ENCODE measurements at regions not wholly inside any gene's neighbourhood (a gene's known extent, or its start where the extent isn't known, plus 50 kb on each side); places are given as distances from the start of the nearest gene placed in this dataset.

GRCh38 chr9:108709997-108710396, 145.8 kb downstream of the ACTL7B start:
- no peak for DNase-seq

- no peak for DNase-seq
These were observed 146.7 kb downstream of the ACTL7B start for GRCh38 chr9:108709126-108709525.

- no peak for DNase-seq
These were observed 147.3 kb downstream of the ACTL7B start for GRCh38 chr9:108708448-108708847.

DNA sequence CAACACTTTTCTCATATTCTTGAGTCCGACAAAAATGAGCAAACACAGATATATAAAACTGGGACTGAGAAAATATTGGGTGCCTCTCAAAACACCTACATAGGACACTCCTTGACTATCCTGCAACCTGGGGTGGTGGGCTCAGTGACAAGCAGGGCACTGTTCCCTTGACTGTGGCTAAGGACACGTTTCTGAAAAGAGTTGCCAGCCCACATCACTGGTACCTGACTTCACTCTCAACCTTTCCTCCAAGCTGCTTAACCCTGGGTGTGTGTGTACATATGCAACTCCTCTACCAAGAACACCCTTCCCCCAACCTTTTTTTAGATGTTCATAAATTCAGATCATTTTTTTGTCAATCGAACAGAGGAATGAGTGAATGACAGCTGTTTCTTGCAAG, 148.7 kb downstream of the ACTL7B start:
- no peak for DNase-seq

- peak; percentile 6 for DNase-seq
These were observed 151.5 kb downstream of the ACTL7B start for GRCh38 chr9:108704156-108704852.

DNA sequence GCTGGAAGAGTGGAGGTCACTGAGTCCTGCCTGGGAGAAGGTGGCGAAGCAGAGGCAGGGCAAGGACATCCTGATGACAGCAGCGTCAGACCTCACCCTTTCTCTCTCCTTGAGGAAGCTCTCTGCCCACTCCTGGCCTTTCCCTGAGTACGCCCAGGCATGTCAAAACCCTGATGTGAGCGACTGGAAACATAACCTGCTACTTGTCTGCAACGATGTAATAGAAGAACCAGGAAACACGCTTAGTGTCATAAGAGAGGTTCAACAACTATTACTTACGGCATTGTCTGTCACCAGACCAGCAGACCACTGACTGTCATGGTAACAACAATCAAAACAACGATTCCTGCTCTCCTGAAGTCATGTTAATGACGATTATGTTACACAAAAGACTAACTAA, 152.4 kb downstream of the ACTL7B start:
- no peak for DNase-seq

GRCh38 chr9:108702681-108703080, 153.1 kb downstream of the ACTL7B start:
- no peak for DNase-seq

- DNase-seq = no peak
These were observed 157.0 kb downstream of the ACTL7B start for GRCh38 chr9:108698801-108699200.

DNA sequence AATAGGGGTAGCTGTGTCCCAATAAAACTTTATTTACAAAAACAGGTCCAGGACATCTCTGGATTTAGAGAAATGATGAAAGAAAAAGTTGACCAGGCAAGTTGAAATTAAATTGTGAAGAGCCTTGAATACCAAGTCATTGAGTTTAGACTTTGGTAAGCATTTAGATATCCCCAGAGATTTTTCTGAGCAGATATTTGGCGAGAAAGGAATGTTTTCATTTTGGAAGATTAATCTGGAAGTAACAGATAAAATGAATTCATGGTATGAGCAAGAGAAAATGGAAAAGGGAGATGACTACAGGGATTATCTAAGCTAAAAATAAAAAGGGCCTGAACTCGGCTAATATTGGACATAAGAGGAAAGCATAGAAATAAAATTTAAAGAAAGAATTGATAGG, 157.6 kb downstream of the ACTL7B start:
- no peak for DNase-seq

DNA sequence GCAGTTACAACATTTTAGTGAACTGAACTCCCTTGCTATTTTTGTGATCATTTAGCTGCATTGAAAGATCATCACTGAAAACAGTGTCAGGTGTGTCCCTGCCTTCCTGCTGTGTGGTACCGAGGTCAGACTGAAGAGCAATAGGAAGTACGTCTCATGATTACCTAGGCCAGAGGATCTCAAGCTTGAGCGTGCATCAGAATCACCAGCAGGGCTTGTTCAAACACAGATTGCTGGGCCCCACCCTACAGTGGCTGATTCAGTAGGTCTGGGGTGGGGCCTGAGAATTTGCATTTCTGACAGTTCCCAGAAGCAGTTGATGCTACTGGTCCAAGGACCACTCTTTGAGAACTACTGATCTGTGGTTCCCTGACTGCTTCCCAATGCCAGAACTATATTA, 159.6 kb downstream of the ACTL7B start:
- no peak for DNase-seq

- DNase-seq = no peak
These were observed 161.6 kb downstream of the ACTL7B start for GRCh38 chr9:108694170-108694569.

GRCh38 chr9:108691614-108692013, 164.2 kb downstream of the ACTL7B start:
- no peak for DNase-seq

GRCh38 chr9:108688676-108689075, 167.1 kb downstream of the ACTL7B start:
- no peak for DNase-seq

DNA sequence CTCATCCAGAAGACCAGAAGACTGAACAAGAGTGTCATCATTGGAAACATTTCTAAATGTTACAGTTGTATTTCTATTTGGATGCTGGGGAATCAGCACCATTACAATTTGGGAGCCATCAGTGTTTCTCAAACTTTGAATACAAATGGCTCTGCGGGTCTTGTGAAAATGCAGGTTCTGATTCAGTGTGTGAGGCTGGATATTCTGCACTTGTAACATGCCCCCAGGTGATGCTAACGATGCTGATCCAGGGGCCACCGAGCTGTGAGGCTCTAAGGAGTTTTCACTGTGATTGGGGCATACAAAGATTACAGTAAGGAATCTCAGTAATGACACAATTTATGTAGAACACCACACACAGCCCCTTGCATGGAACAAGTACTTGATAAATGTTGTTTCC, 167.7 kb downstream of the ACTL7B start:
- no peak for DNase-seq

- DNase-seq = peak; percentile 31
These were observed 168.5 kb downstream of the ACTL7B start for GRCh38 chr9:108687006-108687987.

DNA sequence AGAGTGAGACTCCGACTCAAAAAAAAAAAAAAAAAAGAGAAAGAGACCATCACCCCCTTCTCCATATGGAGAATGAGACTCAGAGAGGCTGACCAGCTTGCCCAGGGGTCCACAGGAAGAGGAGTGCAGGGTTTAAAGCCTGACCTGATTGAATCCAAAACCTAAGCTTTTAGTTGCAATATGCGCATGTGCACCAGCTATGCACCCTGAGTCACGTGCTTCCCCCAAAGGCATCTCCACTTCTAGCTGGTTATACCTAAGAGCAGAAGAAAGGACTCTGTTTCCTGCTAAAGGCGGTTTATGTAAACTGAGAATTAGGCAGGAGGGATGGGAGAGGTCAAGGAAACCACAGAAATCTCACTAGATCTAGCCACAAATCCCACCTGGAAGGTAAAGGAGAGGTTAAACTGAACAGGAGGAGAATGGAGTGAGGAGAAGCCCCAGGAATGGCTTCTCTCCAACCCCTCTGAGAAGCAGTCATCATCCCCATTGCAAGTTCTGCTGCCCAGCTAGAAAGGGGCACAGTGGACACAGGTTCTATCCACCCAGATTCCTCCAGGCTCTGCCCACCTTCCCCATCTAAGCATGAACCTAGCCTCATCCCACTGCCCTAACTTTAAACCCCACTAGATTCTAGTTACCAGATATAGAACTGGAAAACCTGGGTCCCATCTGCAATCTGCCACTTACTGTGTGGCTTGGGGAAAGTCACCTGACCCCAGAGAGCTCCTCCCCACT, 171.3 kb downstream of the ACTL7B start:
- no peak for DNase-seq

DNA sequence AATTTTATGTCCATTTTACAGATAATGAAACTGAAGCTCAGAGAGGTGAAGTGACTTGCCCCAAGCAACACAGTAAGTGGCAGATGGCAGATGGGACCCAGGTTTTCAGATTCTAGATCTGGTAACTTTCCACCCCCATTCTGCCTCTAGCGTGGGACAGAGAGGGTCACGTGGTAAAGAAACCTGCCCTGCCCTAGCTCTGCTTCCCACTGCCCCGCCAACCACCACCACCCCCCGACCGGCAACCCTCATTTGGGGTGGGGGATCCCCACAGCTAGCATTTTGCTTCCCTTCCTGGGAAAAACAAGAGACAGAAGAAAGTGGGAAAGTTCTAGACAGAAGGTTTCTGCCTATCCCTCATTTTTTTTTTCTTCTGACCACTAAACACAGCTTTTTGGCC, 172.5 kb downstream of the ACTL7B start:
- DNase-seq = no peak

DNA sequence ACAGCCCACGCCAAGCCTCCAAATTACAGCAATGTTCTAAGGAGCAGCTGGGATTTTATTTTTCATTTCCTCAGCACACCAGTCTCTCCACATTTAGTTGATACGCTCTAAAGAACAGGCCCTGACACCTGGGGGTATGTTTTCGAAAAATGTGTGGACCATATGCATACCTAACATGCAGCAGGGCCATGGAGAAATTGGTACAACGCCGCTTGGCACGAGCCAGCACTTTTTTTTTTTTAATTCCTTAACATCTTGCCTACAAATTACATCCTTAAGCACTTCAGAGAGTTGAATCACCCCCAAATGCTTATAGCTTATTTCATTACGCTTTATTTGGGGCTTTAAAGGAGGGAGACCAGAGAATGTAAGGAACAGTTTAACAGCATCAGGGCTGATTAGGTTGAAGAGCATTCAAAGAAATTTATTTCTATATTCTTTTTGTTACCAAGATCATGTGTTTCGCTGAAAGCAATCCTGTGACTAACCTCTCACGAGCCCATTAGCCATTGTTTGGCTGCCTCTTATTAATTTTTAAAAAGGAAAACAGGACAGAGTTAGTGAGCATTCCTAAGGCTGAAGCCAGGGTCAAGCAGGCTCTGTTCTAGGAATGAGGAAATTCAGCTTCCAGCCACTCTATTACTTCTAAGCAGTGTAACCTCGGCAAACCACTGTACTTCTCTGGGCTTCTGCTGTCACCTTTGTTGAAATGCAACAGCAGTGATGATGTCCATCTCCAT, 173.8 kb downstream of the ACTL7B start:
- no peak for DNase-seq

DNA sequence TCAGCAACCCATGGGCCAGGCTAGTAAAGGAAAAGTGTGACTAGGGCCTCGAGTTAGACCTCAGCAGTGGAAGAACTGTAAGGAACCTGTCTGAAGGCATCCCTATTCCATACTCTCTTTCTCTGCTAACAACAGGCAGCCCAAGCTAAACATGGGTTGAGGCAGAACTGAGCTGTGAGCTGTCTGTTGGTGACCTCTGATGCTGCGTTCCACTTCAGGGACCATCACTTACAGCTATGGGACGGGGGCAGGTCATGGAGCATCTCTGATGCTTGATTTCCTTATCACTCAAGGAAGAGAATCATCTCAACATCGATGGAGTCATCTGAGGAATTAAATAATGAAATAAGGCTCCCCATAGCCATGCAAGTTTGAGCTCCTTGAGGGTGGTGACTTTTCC, 174.8 kb downstream of the ACTL7B start:
- DNase-seq = no peak

DNA sequence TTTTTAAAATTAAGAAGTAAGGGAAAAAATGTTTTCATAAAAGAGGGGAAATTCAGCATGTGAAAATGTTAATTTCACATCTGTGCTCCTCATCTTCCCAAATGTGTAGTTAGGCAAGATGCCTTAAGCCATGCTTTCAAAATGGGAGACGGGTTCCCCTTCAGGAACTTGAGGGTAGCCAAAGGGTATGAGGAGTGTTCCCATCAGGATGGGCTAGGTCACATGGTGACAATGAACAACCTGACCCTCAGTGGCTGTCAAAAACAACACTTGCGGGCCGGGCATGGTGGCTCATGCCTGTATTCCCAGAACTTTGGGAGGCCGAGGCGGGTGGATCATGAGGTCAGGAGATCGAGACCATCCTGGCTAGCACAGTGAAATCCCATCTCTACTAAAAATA, 178.0 kb downstream of the ACTL7B start:
- no peak for DNase-seq

DNA sequence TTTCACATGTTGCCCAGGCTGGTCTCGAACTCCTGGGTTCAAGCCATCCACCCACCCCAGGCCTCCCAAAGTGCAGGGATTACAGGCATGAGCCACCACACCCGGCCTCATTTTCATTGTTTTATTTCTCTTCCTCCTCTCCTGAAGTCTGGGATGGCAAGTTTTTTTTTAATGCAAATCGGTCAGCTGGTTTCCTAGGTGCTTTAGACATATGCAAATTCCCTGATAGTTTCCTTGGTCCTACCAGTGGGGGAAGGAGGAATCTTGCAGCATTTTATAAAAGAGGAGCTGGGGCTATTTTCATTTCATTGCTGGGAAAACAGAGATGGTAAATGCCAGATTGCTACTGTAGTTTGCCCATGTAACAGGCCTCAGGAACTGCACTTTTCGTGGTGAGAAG, 179.4 kb downstream of the ACTL7B start:
- no peak for DNase-seq

DNA sequence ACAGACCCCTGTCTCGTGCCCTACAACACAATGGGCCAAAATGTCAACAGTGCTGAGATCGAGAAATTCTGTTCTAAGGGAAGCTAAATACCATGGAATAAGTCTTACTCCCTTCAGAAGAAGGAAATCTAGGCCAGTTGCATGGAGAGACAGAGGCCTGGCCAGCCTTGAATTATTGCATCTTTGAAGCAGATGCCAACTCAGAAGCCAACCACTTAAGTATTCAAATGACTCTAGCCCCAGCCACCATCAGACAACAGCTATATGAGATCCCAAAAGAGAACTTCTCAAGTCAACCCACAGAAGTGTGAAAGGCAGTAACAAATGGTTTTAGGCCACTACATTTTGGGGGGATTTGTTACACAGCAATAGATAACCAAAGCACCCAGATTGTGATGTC, 180.1 kb downstream of the ACTL7B start:
- no peak for DNase-seq

Measured in dermis blood vessel endothelial cell (primary cell).